Esophagus squamous epithelium (tissue), 5 donors: ENCODE measurements at regions not wholly inside any gene's neighbourhood (a gene's known extent, or its start where the extent isn't known, plus 50 kb on each side); places are given as distances from the start of the nearest gene placed in this dataset.

Source experiments
- DNase-seq: peaks from one replicate; lab custom pipeline; 2025; lab: John Stamatoyannopoulos, UW
- H3K27ac ChIP-seq, 4 donors: fragments of 200-600 bp; sonication (generic); one replicate each; pipeline ENCODE4 v1.5.1; 2016 to 2019; ENCODE audit warnings: mild to moderate bottlenecking in 1 of 4
- H3K27me3 ChIP-seq, 4 donors: fragments of 200-600 bp; sonication (generic); 1 replicate in 3 of 4; 2 replicates in 1 of 4; pipeline versions ENCODE4 v1.5.1 to v1.6.0; 2017 to 2021; ENCODE audit warnings: antibody characterized with exemption in 1 of 4
- H3K36me3 ChIP-seq, 3 donors: fragments of 200-600 bp; sonication (generic); one replicate each; pipeline ENCODE4 v1.5.1; 2016 to 2019
- H3K4me1 ChIP-seq, 3 donors: fragments of 200-600 bp; sonication (generic); one replicate each; pipeline ENCODE4 v1.5.1; 2017 to 2019
- H3K4me3 ChIP-seq, 4 donors: fragments of 200-600 bp; sonication (generic); 1 replicate in 3 of 4; 2 replicates in 1 of 4; pipeline ENCODE4 v1.5.1; 2016 to 2019; ENCODE audit warnings: mild to moderate bottlenecking in 2 of 4, moderate library complexity in 1 of 4
- H3K9me3 ChIP-seq, 3 donors: fragments of 200-600 bp; sonication (generic); one replicate each; pipeline ENCODE4 v1.5.1; 2016 to 2019
- CTCF ChIP-seq, 6 experiments: fragments of 450-650 bp in 4 of 6; fragments of 200-600 bp in 2 of 6; sonication (generic) in 2 of 6; IDR thresholded peaks; one replicate each; pipeline ENCODE4 v1.5.1; 2016 to 2019; ENCODE audit warnings: antibody characterized with exemption in 6 of 6, mild to moderate bottlenecking in 4 of 6, moderate library complexity in 4 of 6
- POLR2A ChIP-seq, 4 donors: fragments of 450-650 bp; IDR thresholded peaks; one replicate each; pipeline ENCODE4 v1.6.1; 2017; ENCODE audit warnings: antibody characterized with exemption in 4 of 4, mild to moderate bottlenecking in 4 of 4, moderate library complexity in 3 of 4
- WGBS, 2 donors: methylation state at CpG; one replicate each; pipeline ENCODE4 v1.1.5; 2018; 5-methylcytosine and 5-hydroxymethylcytosine counted together
- intact Hi-C: fragments of 100-400 bp; cut with DNase I; formaldehyde crosslinking; loops from one replicate; pipeline ENCODE4 v1.15.0; 2022
- donor health status: DM: yes; HTN: yes; CAD: no.

DNA sequence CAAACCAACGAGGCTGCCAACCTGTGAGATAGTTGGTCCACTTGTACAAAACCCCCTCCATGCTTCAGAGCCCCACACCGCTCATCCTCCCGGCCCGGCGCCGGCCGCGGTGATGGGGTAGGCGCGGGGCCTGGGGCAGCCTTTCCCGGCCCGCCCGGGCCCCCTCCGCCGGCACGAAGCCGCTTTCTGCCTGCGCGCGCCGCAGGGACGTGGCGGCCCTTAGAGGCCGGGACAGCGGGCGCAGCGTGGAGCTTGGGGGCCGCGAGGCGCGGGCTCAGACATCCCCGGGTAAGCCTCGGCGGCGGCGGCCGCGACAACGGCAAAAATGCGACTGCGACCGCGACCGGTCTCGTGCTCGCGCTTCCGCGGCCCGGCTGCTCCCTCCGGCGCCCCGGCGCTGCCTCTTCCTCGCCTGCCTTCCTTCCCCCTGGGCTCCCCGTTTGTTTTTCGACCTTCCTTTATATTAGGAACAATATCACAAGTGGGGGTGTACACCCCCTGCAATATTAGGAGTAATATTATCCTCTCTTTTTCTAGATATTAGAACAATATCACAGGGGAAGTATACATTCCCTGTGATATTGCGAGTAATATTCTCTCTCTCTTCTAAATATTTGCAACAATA lies 53.9 kb upstream of the CEACAM21 start:
- WGBS, 2 donors: 4 to 5% methylated on average over 21 of the region's 58 CpGs
- H3K9me3 ChIP-seq: no peaks in the 10 kb centered on the region
- H3K27ac ChIP-seq: peak overlapping the region; percentile 19 to 75 (median 57)
- DNase-seq: no peak
- TF ChIP-seq CTCF (IDR thresholded peaks at IDR 0.05) (no peak), POLR2A (IDR thresholded peaks at IDR 0.05) (no peak)
- H3K4me3 ChIP-seq: peak overlapping the region; percentile 16 to 61 (median 31)
- intact Hi-C loops: no loop called here
- peaks cover 0 to 97% (median 3%) of the 10 kb centered on the region in 4 donors for H3K27me3 ChIP-seq
- no peaks in the 10 kb centered on the region for H3K36me3 ChIP-seq
- H3K4me1 ChIP-seq: peaks cover 0 to 9% (median 3%) of the 10 kb centered on the region in 3 donors

DNA sequence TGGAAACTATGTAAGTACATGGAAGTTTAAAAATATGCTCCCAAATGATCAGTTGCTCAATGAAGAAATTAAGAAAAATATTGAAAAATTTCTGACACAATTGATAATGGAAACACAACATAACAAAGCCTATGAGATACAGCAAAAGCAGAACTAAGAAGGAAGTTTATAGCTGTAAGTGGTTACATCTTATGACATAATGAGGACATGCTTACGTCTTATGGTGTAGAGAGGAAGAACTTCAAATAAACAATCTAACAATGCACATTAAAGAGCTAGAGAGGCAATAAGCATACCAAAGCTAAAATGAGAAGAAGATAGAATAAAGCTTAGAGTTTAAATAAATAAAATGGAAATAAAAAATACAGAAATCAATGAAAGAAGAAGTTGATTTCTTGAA lies 50.0 kb upstream of the CEACAM21 start:
- TF ChIP-seq POLR2A (IDR thresholded peaks at IDR 0.05): no peak
- no peak for TF ChIP-seq CTCF (IDR thresholded peaks at IDR 0.05)
- DNase-seq: no peak
- H3K27ac ChIP-seq: no peak overlapping the region
- no peaks in the 10 kb centered on the region for H3K36me3 ChIP-seq
- peaks cover 0 to 10% (median 3%) of the 10 kb centered on the region in 3 donors for H3K4me1 ChIP-seq
- H3K9me3 ChIP-seq: no peaks in the 10 kb centered on the region
- intact Hi-C loops: no loop called here
- no peak overlapping the region for H3K4me3 ChIP-seq
- whole genome bisulfite sequencing, 2 donors: 36 to 59% methylated on average over 1 of the region's 1 CpG
- H3K27me3 ChIP-seq: peaks cover 0 to 88% (median 3%) of the 10 kb centered on the region in 4 donors
